Stimulated activated CD4-positive, alpha-beta T cell treated with anti-CD3 and anti-CD28 coated beads, Interleukin-2, amount 100 ng/mL, for 4 hours (primary cell): ENCODE measurements at regions not wholly inside any gene's neighbourhood (a gene's known extent, or its start where the extent isn't known, plus 50 kb on each side); places are given as distances from the start of the nearest gene placed in this dataset.
"Not testable (repeated sequence)": the region's sequence is repeated elsewhere in the genome, so short reads cannot be mapped to it uniquely, and the experiment has no call there.

ENCODE experiments used
- DNase-seq: peaks from one replicate; pipeline ENCODE4 v3.0.0-alpha.2; 2020; ENCODE audit warnings: low read depth

GRCh38 chr10:9547936-9548904 is 1469.5 kb upstream of the CELF2 start:
- DNase-seq = no peak

DNA sequence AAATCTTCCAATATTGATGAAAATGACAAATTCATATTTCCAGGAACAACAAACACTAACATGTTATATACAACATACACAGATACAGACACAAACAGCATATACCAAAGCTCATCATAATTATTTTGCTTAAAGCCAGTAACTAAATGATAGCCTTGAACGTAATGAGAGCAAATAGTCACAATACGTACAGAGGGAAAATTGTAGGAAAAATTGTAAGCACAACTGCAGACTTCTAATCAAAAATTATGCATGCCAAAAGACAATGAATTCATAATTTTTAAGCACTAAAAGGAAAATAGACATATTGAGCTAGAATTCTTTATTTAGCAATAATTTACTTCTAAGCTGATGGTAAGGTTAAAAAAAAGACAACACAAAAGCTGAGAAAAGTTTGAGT is 1466.9 kb upstream of the CELF2 start:
- DNase-seq = no peak

DNA sequence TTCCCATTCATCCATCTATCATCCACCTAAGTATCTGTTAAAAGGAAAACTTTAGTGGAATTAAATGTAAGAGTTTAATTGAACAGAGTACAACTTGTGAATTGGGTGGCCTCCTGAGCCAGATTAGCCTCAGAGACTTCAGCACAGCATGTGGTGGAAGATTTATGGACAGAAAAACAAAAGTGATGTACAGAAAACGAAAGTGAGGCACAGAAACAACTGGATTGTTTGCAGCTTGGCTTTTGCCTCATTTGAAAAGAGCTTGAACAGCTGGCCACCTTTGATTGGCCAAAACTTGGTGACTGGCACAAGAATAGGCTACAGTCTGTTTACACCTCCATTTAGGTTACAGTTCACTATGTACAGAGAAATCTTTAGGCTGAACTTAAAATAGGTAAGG is 1463.4 kb upstream of the CELF2 start:
- no peak for DNase-seq

GRCh38 chr10:9560976-9561375 is 1456.7 kb upstream of the CELF2 start:
- no peak for DNase-seq

DNA sequence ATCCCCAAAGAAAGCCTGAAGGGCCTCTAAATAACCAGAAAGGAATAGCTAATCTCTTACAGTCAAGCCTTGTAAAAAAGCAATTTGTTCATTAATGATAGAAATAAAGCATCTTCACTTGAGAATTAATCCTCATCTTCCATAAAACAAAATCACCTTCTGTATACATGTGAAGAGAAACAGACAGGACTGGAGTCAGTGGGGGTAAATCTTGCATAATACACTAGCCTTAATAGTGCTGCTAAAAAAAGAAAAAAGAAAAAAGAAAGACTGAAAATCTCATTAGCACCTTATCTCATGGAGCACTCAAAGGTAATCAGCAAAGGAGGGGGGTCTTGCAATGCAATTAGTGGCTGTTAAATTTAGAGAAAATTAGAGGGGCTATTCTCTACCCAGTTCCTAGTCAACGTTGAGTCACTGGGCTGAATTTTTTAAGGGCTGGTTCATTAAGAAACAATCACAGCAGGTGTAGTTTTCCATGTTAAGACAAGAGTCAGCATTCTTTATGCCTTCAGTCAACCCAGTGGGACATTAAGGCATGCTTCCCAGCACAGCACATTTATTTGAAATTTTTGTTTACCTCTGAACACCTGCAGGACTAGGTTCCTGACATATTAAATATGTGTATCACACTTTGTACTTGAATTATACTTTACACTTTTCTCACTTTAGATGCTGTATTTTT is 1455.7 kb upstream of the CELF2 start:
- DNase-seq = no peak

GRCh38 chr10:9577746-9578145 is 1439.9 kb upstream of the CELF2 start:
- no peak for DNase-seq

DNA sequence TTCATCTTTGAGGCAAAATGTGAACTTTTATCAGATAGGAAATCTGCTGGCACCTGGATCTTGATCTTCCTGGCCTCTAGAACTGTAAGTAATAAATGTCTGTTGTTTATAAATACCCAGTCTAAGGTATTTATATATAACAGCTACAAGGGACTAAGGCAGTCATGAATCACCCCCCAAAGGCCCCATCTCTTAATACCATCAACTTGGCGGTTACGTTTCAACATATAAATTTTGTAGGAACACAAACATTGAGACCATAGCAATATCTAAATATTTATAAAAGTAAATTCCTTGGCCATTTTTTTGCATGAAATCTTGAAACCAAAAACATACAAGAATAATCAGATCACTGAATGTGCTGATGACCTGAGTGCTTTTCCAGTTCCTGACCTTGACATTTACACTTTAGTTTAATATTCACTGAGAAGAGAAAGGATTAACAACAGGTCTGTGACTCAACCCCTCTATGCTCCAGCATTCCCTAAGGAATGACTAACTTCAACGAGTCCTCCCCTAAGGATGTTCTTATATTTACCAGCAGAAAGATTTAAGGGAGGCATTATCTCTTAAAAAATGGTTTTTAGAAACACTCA is 1438.5 kb upstream of the CELF2 start:
- no peak for DNase-seq

GRCh38 chr10:9582803-9583202 is 1434.9 kb upstream of the CELF2 start:
- DNase-seq = not testable (repeated sequence)

GRCh38 chr10:9596368-9596920 is 1421.2 kb upstream of the CELF2 start:
- no peak for DNase-seq

DNA sequence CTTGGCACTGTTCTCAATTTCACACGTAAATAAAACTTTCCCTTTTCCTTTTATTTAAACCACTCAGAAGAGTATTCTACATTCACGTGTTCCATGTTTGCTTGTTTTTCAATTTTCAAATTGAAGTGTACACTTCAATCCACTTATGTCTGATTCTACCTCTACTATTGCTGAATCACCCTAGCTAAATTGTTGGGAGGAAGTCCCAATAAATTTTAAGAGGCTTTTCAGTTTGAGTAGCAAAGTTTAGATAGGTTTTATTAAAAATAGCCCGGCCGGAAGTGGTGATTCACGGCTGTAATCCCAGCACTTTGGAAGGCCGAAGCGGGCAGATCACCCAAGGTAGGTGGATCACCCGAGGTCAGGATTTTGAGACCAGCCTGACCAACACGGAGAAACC is 1414.7 kb upstream of the CELF2 start:
- DNase-seq = no peak

- no peak for DNase-seq
Observed at GRCh38 chr10:9603972-9604371, 1413.7 kb upstream of the CELF2 start.

DNA sequence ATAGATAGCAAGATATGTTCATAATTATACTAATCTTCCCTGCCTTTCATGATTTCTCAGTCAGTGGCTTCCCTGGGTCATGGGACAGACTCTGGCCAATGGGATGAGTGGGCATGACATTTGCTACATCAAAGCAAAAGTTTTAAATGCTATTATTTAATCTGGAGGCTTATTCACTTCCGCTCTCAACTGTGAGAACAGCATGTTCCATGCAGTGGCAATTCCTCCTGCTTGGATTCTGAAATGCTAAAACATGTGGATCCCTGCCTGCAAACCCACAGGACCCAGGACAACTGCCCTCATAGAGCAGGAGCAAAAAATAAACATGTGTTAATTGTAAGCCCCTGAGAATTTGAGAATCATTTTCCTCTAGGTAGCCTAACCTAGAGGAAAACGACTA is 1412.4 kb upstream of the CELF2 start:
- no peak for DNase-seq

- DNase-seq = no peak
Observed at GRCh38 chr10:9608602-9609001, 1409.1 kb upstream of the CELF2 start.

DNA sequence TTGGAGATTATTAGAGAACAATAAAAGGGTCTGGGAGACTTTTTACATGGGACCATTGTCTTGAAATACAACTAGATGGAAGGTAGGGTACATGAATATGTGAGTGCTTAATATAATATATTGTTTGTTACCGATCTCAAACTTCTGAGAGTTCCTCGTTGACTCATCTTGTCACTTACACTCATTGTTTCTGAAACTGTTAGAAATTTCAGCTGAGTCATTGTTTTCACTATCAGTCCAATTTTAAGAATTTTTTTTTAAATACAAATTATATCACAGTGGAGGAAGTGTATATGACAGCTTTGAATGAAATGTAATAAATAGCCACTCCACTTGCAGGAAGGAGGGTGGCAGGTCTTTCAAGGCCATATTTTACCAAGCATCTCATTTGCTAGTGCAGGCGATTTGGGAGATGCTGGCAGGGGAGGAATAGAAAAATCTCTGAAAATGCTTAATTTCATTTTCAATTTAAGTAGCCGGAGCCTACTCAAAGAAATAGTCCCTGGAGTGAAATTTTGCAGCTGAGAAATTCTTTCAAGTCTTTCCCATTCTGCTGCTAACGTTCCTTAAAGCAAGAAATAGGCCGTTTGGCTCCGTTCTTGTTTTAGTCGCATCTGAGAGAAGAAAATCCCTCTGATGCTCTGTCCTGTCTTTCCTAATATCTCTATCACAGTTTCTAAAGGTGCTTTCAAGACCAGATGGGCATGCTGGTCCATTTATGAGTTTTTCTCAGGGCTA is 1404.2 kb upstream of the CELF2 start:
- no peak for DNase-seq

- no peak for DNase-seq
Observed at GRCh38 chr10:9615189-9615588, 1402.5 kb upstream of the CELF2 start.

DNA sequence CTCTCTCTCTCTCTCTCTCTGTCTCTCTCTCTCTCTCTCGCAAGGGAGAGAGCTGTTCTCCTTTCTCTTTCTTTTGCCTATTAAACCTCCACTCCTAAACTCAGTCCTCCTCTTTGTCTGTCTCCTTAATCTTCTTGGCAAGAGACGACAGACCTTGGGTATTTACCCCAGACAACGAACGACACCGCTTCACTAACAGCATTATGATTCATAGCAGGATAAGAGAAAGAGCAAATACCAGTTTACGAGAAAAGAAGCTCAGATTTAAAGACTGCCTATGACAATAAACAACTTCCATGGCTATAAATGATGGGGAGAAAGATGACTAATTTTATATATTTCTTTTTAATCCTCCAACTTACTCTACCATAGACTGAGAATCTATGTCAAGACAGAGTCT is 1396.5 kb upstream of the CELF2 start:
- DNase-seq = no peak

DNA sequence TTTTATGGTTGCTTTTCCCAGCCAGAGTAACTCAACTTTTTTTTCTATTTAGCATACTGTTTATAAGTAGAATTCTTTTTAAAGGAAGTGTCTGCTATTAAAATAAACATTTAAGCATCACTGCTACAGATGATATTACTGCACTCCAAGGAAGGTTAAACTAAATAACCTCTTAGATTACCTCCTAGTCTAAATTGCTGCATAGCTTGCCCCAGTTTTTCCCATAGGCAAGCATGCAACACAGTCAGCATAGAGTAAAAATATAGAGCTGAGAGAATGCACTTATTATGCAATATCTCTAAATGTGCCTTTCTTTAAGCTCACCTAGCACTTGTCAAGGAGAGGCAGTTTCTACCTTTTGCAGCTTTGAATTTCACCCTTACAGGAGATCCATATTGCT is 1392.4 kb upstream of the CELF2 start:
- DNase-seq = no peak

DNA sequence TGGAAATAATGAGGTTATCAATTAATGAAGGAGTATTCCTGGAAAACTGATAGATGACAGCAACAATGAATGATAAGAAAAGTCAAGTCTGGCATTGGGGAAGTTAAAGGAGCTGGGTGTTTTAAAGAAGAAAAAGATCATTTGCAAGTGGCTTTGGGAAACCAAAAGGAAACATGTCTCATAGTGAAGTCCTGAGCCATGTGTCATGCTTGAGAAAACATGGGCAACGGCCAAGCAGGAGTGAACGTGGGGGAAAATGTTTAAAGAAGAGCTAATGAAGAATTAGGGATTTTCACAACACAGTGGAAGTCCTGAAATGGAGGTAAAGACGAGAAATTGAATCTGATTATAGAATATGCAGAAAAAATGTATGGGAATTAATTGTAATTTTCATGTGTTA is 1383.2 kb upstream of the CELF2 start:
- no peak for DNase-seq

DNA sequence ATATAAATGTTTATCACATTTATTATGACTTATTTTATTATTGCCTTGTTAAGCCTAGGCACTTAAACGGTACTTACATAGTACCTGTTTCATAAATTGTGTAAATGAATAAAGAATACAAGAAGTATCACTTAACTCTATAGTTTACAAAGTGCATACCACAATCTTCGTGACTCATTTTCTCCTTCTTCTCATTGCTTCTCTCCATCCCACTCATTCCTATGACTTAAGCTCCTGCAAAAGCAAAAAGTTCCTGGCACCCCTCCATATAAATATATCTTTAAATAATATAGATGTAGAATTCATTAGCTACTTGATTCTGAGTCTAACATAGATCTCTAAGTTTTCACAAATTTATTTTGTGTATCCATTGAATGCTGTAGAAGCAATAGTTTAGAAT is 1382.0 kb upstream of the CELF2 start:
- DNase-seq = no peak

- no peak for DNase-seq
Observed at GRCh38 chr10:9636216-9636615, 1381.5 kb upstream of the CELF2 start.

- no peak for DNase-seq
Observed at GRCh38 chr10:9643782-9644181, 1373.9 kb upstream of the CELF2 start.

DNA sequence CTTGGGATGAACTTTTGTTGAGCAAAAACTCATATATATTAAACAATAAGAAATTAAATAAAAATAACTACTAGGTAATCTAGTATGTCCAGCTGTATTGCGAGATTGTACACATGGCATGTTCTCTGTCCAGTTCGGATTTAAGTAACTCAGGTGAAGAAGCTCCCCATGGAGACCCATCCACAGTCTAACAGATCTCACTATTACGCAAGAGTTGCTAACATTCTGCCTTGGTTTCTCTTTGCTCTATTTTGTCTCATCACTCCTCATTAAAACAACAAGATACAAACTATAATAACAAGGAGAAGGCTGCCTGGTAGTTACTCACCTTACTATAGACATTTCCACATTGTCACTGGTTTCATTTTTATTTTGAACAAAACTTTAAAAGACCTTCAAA is 1372.3 kb upstream of the CELF2 start:
- no peak for DNase-seq
